Astrocyte (in vitro differentiated cells and primary cell): ENCODE measurements at regions not wholly inside any gene's neighbourhood (a gene's known extent, or its start where the extent isn't known, plus 50 kb on each side); places are given as distances from the start of the nearest gene placed in this dataset.

Source experiments
- DNase-seq: peaks from one replicate; pipeline ENCODE4 v3.0.0-alpha.2; 2010; ENCODE audit warnings: low read depth
- FAIRE-seq: peaks from 2 replicates; lab custom pipeline; 2011; peaks lifted over from hg19 to GRCh38; lab: Jason Lieb, UNC
- H2AFZ ChIP-seq: 2 replicates; pipeline ENCODE4 v1.6.0; 2012; ENCODE audit warnings: low read depth, low read length, inconsistent platforms
- H3K27ac ChIP-seq: 2 replicates; pipeline ENCODE4 v1.5.1; 2011; ENCODE audit warnings: low read depth, low read length, inconsistent platforms
- H3K27me3 ChIP-seq: 2 replicates; pipeline ENCODE4 v1.6.0; 2011; ENCODE audit warnings: low read length, inconsistent platforms; ENCODE audit not compliant: insufficient read depth
- H3K36me3 ChIP-seq: 2 replicates; pipeline ENCODE4 v1.5.1; 2011; ENCODE audit warnings: low read length, inconsistent platforms; ENCODE audit not compliant: insufficient read depth
- H3K4me1 ChIP-seq: 2 replicates; pipeline ENCODE4 v1.5.1; 2011; ENCODE audit warnings: low read length, inconsistent platforms; ENCODE audit not compliant: insufficient read depth
- H3K4me2 ChIP-seq: 2 replicates; pipeline ENCODE4 v1.6.0; 2012; ENCODE audit warnings: low read length, inconsistent platforms
- H3K4me3 ChIP-seq: 2 replicates; pipeline ENCODE4 v1.5.1; 2011; ENCODE audit warnings: low read depth, mild to moderate bottlenecking, low read length, inconsistent platforms; ENCODE audit not compliant: insufficient read depth
- H3K79me2 ChIP-seq: 2 replicates; pipeline ENCODE4 v1.6.0; 2012; ENCODE audit warnings: mild to moderate bottlenecking, low read length, inconsistent platforms; ENCODE audit not compliant: insufficient read depth
- H3K9ac ChIP-seq: 2 replicates; pipeline ENCODE4 v1.6.0; 2012; ENCODE audit warnings: mild to moderate bottlenecking, low read length, inconsistent platforms
- H3K9me3 ChIP-seq: 2 replicates; pipeline ENCODE4 v1.5.1; 2012; ENCODE audit warnings: low read depth, mild to moderate bottlenecking, low read length, inconsistent platforms; ENCODE audit not compliant: insufficient read depth
- H4K20me1 ChIP-seq: 2 replicates; pipeline ENCODE4 v1.6.0; 2012; ENCODE audit warnings: low read length, inconsistent platforms; ENCODE audit not compliant: insufficient read depth
- H3K27ac Mint-ChIP-seq: one replicate; pipeline ENCODE4 v1.8.0; 2021; ENCODE audit warnings: mild to moderate bottlenecking, mixed read lengths; ENCODE audit not compliant: unreplicated experiment
- H3K27me3 Mint-ChIP-seq: one replicate; pipeline ENCODE4 v1.8.0; 2021; ENCODE audit warnings: low read depth, mixed read lengths; ENCODE audit not compliant: unreplicated experiment
- H3K36me3 Mint-ChIP-seq: one replicate; pipeline ENCODE4 v1.8.0; 2021; ENCODE audit warnings: low read depth, mixed read lengths; ENCODE audit not compliant: unreplicated experiment
- H3K4me1 Mint-ChIP-seq: one replicate; pipeline ENCODE4 v1.8.0; 2021; ENCODE audit warnings: low read depth, mixed read lengths; ENCODE audit not compliant: unreplicated experiment
- H3K4me3 Mint-ChIP-seq: one replicate; pipeline ENCODE4 v1.8.0; 2021; ENCODE audit warnings: mild to moderate bottlenecking, moderate library complexity, mixed read lengths; ENCODE audit not compliant: unreplicated experiment
- H3K9me3 Mint-ChIP-seq: one replicate; pipeline ENCODE4 v1.8.0; 2021; ENCODE audit warnings: mild to moderate bottlenecking, mixed read lengths; ENCODE audit not compliant: unreplicated experiment
- CTCF ChIP-seq: IDR thresholded peaks from 2 replicates; pipeline ENCODE4 v1.5.1; 2011; ENCODE audit warnings: low read depth, mild to moderate bottlenecking, inconsistent platforms, low read length, moderate library complexity; ENCODE audit not compliant: insufficient read depth
- EZH2 ChIP-seq: IDR thresholded peaks from 2 replicates; pipeline ENCODE4 v1.6.1; 2012; ENCODE audit warnings: mild to moderate bottlenecking, low read length, inconsistent platforms; ENCODE audit not compliant: insufficient read depth

- H3K79me2 ChIP-seq, result no peaks in the 10 kb centered on the region
- no peaks in the 10 kb centered on the region for H3K9me3 ChIP-seq
- no peak overlapping the region for H2AFZ ChIP-seq
- no peaks in the 10 kb centered on the region for H3K4me1 ChIP-seq
- H3K9me3 Mint-ChIP-seq, result no peaks in the 10 kb centered on the region
- no peak for TF ChIP-seq EZH2
- TF ChIP-seq CTCF, result no peak
- no peak for FAIRE-seq
- H4K20me1 ChIP-seq, result no peaks in the 10 kb centered on the region
- H3K36me3 ChIP-seq, result no peaks in the 10 kb centered on the region
- no peak overlapping the region for H3K4me3 ChIP-seq
- no peaks in the 10 kb centered on the region for H3K27me3 ChIP-seq
- no peak overlapping the region for H3K27ac Mint-ChIP-seq
- H3K27ac ChIP-seq, result no peak overlapping the region
- H3K9ac ChIP-seq, result no peak overlapping the region
- no peak for DNase-seq
- H3K4me3 Mint-ChIP-seq, result no peak overlapping the region
- no peak overlapping the region for H3K4me2 ChIP-seq
- H3K36me3 Mint-ChIP-seq, result no peaks in the 10 kb centered on the region
- H3K27me3 Mint-ChIP-seq, result no peaks in the 10 kb centered on the region
- H3K4me1 Mint-ChIP-seq, result no peaks in the 10 kb centered on the region
Measured at GRCh38 chr5:96112703-96113102, 151.1 kb upstream of the ELL2 start.

GRCh38 chr5:96112123-96112670 lies 150.5 kb upstream of the ELL2 start:
- no peaks in the 10 kb centered on the region for H3K27me3 Mint-ChIP-seq
- Histone ChIP-seq H3K27me3 (no peaks in the 10 kb centered on the region), H3K9me3 (no peaks in the 10 kb centered on the region), H2AFZ (no peak overlapping the region), H3K79me2 (no peaks in the 10 kb centered on the region), H3K4me3 (no peak overlapping the region), H3K4me2 (no peak overlapping the region), H3K9ac (no peak overlapping the region), H4K20me1 (no peaks in the 10 kb centered on the region), H3K4me1 (no peaks in the 10 kb centered on the region), H3K27ac (no peak overlapping the region), H3K36me3 (no peaks in the 10 kb centered on the region)
- DNase-seq, result no peak
- H3K36me3 Mint-ChIP-seq, result no peaks in the 10 kb centered on the region
- FAIRE-seq, result no peak
- no peaks in the 10 kb centered on the region for H3K4me1 Mint-ChIP-seq
- no peak for TF ChIP-seq CTCF
- no peak for TF ChIP-seq EZH2
- H3K27ac Mint-ChIP-seq, result no peak overlapping the region
- H3K4me3 Mint-ChIP-seq, result no peak overlapping the region
- no peaks in the 10 kb centered on the region for H3K9me3 Mint-ChIP-seq

GRCh38 chr5:96111080-96111756 lies 149.6 kb upstream of the ELL2 start:
- H3K4me2 ChIP-seq, result no peak overlapping the region
- no peaks in the 10 kb centered on the region for H3K27me3 ChIP-seq
- no peaks in the 10 kb centered on the region for H3K27me3 Mint-ChIP-seq
- H3K4me3 ChIP-seq, result no peak overlapping the region
- no peak overlapping the region for H2AFZ ChIP-seq
- H3K36me3 ChIP-seq, result no peaks in the 10 kb centered on the region
- no peak for TF ChIP-seq EZH2
- TF ChIP-seq CTCF, result no peak
- H3K4me3 Mint-ChIP-seq, result no peak overlapping the region
- peak overlapping the region; percentile 58 for H3K27ac Mint-ChIP-seq
- no peak for DNase-seq
- H3K9me3 ChIP-seq, result no peaks in the 10 kb centered on the region
- H4K20me1 ChIP-seq, result no peaks in the 10 kb centered on the region
- no peaks in the 10 kb centered on the region for H3K4me1 ChIP-seq
- no peak overlapping the region for H3K27ac ChIP-seq
- FAIRE-seq, result no peak
- H3K4me1 Mint-ChIP-seq, result no peaks in the 10 kb centered on the region
- no peaks in the 10 kb centered on the region for H3K36me3 Mint-ChIP-seq
- no peaks in the 10 kb centered on the region for H3K79me2 ChIP-seq
- no peak overlapping the region for H3K9ac ChIP-seq
- H3K9me3 Mint-ChIP-seq, result no peaks in the 10 kb centered on the region
